ENCODE measurements at regions not wholly inside any gene's neighbourhood (a gene's known extent, or its start where the extent isn't known, plus 50 kb on each side); places are given as distances from the start of the nearest gene placed in this dataset.
A peak's percentile ranks its signal among the peaks of the same experiment; 100 is the strongest.

GRCh38 chr9:28005779-28006178 is 432.5 kb upstream of the C9orf72 start:
- no peak overlapping the region for H3K4me3 ChIP-seq
- H3K4me1 ChIP-seq = no peaks in the 10 kb centered on the region
- H2AFZ ChIP-seq (replicated peaks) = no peak overlapping the region
- TF ChIP-seq EZH2 (IDR thresholded peaks at IDR 0.05) (no peak), CTCF (IDR thresholded peaks at IDR 0.05) (no peak), EZH2phosphoT487 (IDR thresholded peaks at IDR 0.05) (no peak)
- no peaks in the 10 kb centered on the region for H3K27me3 Mint-ChIP-seq (ENCODE audit: insufficient read depth, low read depth)
- H3K79me2 ChIP-seq (ENCODE audit: low read depth) = no peaks in the 10 kb centered on the region
- peaks cover 3% of the 10 kb centered on the region for H3K9me3 Mint-ChIP-seq
- no peaks in the 10 kb centered on the region for H3K9me3 ChIP-seq (ENCODE audit: low read depth)
- no peak overlapping the region for H3K4me3 Mint-ChIP-seq
- H3K4me2 ChIP-seq = no peak overlapping the region
- no peaks in the 10 kb centered on the region for H3K27me3 ChIP-seq
- H4K20me1 ChIP-seq (ENCODE audit: low read depth) = no peaks in the 10 kb centered on the region
- no peaks in the 10 kb centered on the region for H3K36me3 Mint-ChIP-seq
- no peak overlapping the region for H3K27ac Mint-ChIP-seq
- no peak overlapping the region for H3K9ac ChIP-seq
- peaks cover 2% of the 10 kb centered on the region for H3K4me1 Mint-ChIP-seq
- H3F3A ChIP-seq (ENCODE audit: low read depth) = no peaks in the 10 kb centered on the region
- no peak overlapping the region for H3K27ac ChIP-seq
- no peak for DNase-seq (ENCODE audit: low spot score)
- no peaks in the 10 kb centered on the region for H3K36me3 ChIP-seq

GRCh38 chr9:28007097-28007817 is 434.0 kb upstream of the C9orf72 start:
- TF ChIP-seq CTCF (IDR thresholded peaks at IDR 0.05) = no peak
- TF ChIP-seq EZH2phosphoT487 (IDR thresholded peaks at IDR 0.05) = no peak
- no peak for TF ChIP-seq EZH2 (IDR thresholded peaks at IDR 0.05)
- H3K4me3 Mint-ChIP-seq = no peak overlapping the region
- H3K4me3 ChIP-seq = no peak overlapping the region

GRCh38 chr9:28014212-28014611 is 440.9 kb upstream of the C9orf72 start:
- no peaks in the 10 kb centered on the region for H4K20me1 ChIP-seq (ENCODE audit: low read depth)
- peaks cover 20% of the 10 kb centered on the region for H3K4me1 Mint-ChIP-seq
- DNase-seq (ENCODE audit: low spot score) = no peak
- no peaks in the 10 kb centered on the region for H3K36me3 ChIP-seq
- no peak for TF ChIP-seq CTCF (IDR thresholded peaks at IDR 0.05)
- no peak for TF ChIP-seq EZH2 (IDR thresholded peaks at IDR 0.05)
- TF ChIP-seq EZH2phosphoT487 (IDR thresholded peaks at IDR 0.05) = no peak
- H3K4me2 ChIP-seq = no peak overlapping the region
- H3K9ac ChIP-seq = no peak overlapping the region
- H3F3A ChIP-seq (ENCODE audit: low read depth) = no peaks in the 10 kb centered on the region
- H3K27ac Mint-ChIP-seq = no peak overlapping the region
- H3K4me3 Mint-ChIP-seq = no peak overlapping the region
- no peaks in the 10 kb centered on the region for H3K36me3 Mint-ChIP-seq
- H2AFZ ChIP-seq (replicated peaks) = no peak overlapping the region
- peaks cover 11% of the 10 kb centered on the region for H3K9me3 Mint-ChIP-seq
- H3K9me3 ChIP-seq (ENCODE audit: low read depth) = no peaks in the 10 kb centered on the region
- no peak overlapping the region for H3K4me3 ChIP-seq
- no peaks in the 10 kb centered on the region for H3K27me3 Mint-ChIP-seq (ENCODE audit: insufficient read depth, low read depth)
- no peaks in the 10 kb centered on the region for H3K27me3 ChIP-seq
- H3K27ac ChIP-seq = no peak overlapping the region
- no peaks in the 10 kb centered on the region for H3K79me2 ChIP-seq (ENCODE audit: low read depth)
- peaks cover 4% of the 10 kb centered on the region for H3K4me1 ChIP-seq

More at GRCh38 chr9:28007097-28007817, 434.0 kb upstream of the C9orf72 start:
- Histone ChIP-seq H3K27ac (no peak overlapping the region), H3K9ac (no peak overlapping the region), H3K27me3 (no peaks in the 10 kb centered on the region), H4K20me1 (ENCODE audit: low read depth) (no peaks in the 10 kb centered on the region), H3K9me3 (ENCODE audit: low read depth) (no peaks in the 10 kb centered on the region), H3K36me3 (no peaks in the 10 kb centered on the region), H3K4me1 (no peaks in the 10 kb centered on the region), H3K79me2 (ENCODE audit: low read depth) (no peaks in the 10 kb centered on the region), H3K4me2 (no peak overlapping the region), H3F3A (ENCODE audit: low read depth) (no peaks in the 10 kb centered on the region), H2AFZ (replicated peaks) (peak overlapping the region; percentile 74)
- H3K36me3 Mint-ChIP-seq = no peaks in the 10 kb centered on the region
- peaks cover 3% of the 10 kb centered on the region for H3K9me3 Mint-ChIP-seq
- no peak for DNase-seq (ENCODE audit: low spot score)
- no peaks in the 10 kb centered on the region for H3K27me3 Mint-ChIP-seq (ENCODE audit: insufficient read depth, low read depth)
- no peaks in the 10 kb centered on the region for H3K4me1 Mint-ChIP-seq
- H3K27ac Mint-ChIP-seq = no peak overlapping the region

Measured in neural progenitor cell (in vitro differentiated cells).